ENCODE measurements at regions not wholly inside any gene's neighbourhood (a gene's known extent, or its start where the extent isn't known, plus 50 kb on each side); places are given as distances from the start of the nearest gene placed in this dataset.

- TF ChIP-seq TCF12 (IDR thresholded peaks at IDR 0.05; ENCODE audit: low read depth, low read length) (no peak), POLR2A (IDR thresholded peaks at IDR 0.05; ENCODE audit: control extremely low read depth in 1 of 2, low read depth in 2 of 2, low read length in 2 of 2) (no peak), USF2 (IDR thresholded peaks at IDR 0.05; ENCODE audit: low read length) (no peak), BRCA1 (IDR thresholded peaks at IDR 0.05; ENCODE audit: low read depth, low read length) (no peak), MAFK (IDR thresholded peaks at IDR 0.05; ENCODE audit: low read depth, low read length) (no peak), NRF1 (IDR thresholded peaks at IDR 0.05; ENCODE audit: low read depth, low read length) (no peak), BACH1 (IDR thresholded peaks at IDR 0.05; ENCODE audit: low read length) (no peak), SIN3A (conservative IDR thresholded peaks at IDR 0.05 in 1 of 2, IDR thresholded peaks at IDR 0.05 in 1 of 2; ENCODE audit: low read depth in 1 of 2, low read length in 2 of 2) (no peak), FOSL1 (IDR thresholded peaks at IDR 0.05; ENCODE audit: insufficient read depth, low read depth, low read length) (no peak), HDAC2 (IDR thresholded peaks at IDR 0.05; ENCODE audit: borderline replicate concordance in 1 of 2, low read depth in 2 of 2, low read length in 2 of 2) (no peak), CTCF (IDR thresholded peaks at IDR 0.05; ENCODE audit: control extremely low read depth in 1 of 3, insufficient read depth in 1 of 3, low read depth in 1 of 3, low read length in 3 of 3) (no peak)
These were observed 166.9 kb upstream of the NFIA start for GRCh38 chr1:60915441-60915840.
